HG03342 (cell line): ENCODE measurements at regions not wholly inside any gene's neighbourhood (a gene's known extent, or its start where the extent isn't known, plus 50 kb on each side); places are given as distances from the start of the nearest gene placed in this dataset.

Source experiments
- ATAC-seq: cut with Tn5 transposase; IDR thresholded peaks from one replicate; pipeline ENCODE4 v1.9.1; 2021; ENCODE audit warnings: mild to moderate bottlenecking, moderate library complexity; ENCODE audit not compliant: unreplicated experiment

- ATAC-seq = no peak
Measured at GRCh38 chr2:19559596-19560240, 201.3 kb upstream of the OSR1 start.

GRCh38 chr2:19556648-19557047 is 198.2 kb upstream of the OSR1 start:
- ATAC-seq = no peak

GRCh38 chr2:19554520-19554919 is 196.1 kb upstream of the OSR1 start:
- peak; percentile 70 for ATAC-seq

- ATAC-seq = no peak
Measured at GRCh38 chr2:19552270-19552669, 193.8 kb upstream of the OSR1 start.

GRCh38 chr2:19550750-19551149 is 192.3 kb upstream of the OSR1 start:
- ATAC-seq = no peak

GRCh38 chr2:19549821-19550220 is 191.4 kb upstream of the OSR1 start:
- ATAC-seq = no peak

GRCh38 chr2:19548116-19548515 is 189.7 kb upstream of the OSR1 start:
- ATAC-seq = no peak

GRCh38 chr2:19547321-19547720 is 188.9 kb upstream of the OSR1 start:
- no peak for ATAC-seq

- ATAC-seq = no peak
Measured at GRCh38 chr2:19545507-19545906, 187.1 kb upstream of the OSR1 start.

- no peak for ATAC-seq
Measured at GRCh38 chr2:19543663-19544383, 185.4 kb upstream of the OSR1 start.

- ATAC-seq = no peak
Measured at GRCh38 chr2:19542796-19543662, 184.6 kb upstream of the OSR1 start.

- ATAC-seq = no peak
Measured at GRCh38 chr2:19541884-19542283, 183.5 kb upstream of the OSR1 start.

- no peak for ATAC-seq
Measured at GRCh38 chr2:19540739-19541525, 182.5 kb upstream of the OSR1 start.

GRCh38 chr2:19538411-19538963 is 180.1 kb upstream of the OSR1 start:
- peak; percentile 60 for ATAC-seq

- no peak for ATAC-seq
Measured at GRCh38 chr2:19536136-19536535, 177.7 kb upstream of the OSR1 start.

- ATAC-seq = no peak
Measured at GRCh38 chr2:19532547-19533196, 174.2 kb upstream of the OSR1 start.

- ATAC-seq = no peak
Measured at GRCh38 chr2:19529677-19530076, 171.3 kb upstream of the OSR1 start.

GRCh38 chr2:19527771-19528170 is 169.3 kb upstream of the OSR1 start:
- ATAC-seq = no peak

GRCh38 chr2:19525313-19525712 is 166.9 kb upstream of the OSR1 start:
- no peak for ATAC-seq

- no peak for ATAC-seq
Measured at GRCh38 chr2:19519045-19519444, 160.6 kb upstream of the OSR1 start.
